CD14-positive monocyte (primary cell): ENCODE measurements at regions not wholly inside any gene's neighbourhood (a gene's known extent, or its start where the extent isn't known, plus 50 kb on each side); places are given as distances from the start of the nearest gene placed in this dataset.

ENCODE experiments used
- DNase-seq, 3 donors: peaks; one replicate each; pipeline ENCODE4 v3.0.0-alpha.2; 2011 to 2022
- H2AFZ ChIP-seq: 2 replicates; pipeline ENCODE4 v1.6.0; 2012; ENCODE audit warnings: mild to moderate bottlenecking, low read depth, low read length, inconsistent platforms; ENCODE audit not compliant: insufficient read depth, poor library complexity, severe bottlenecking
- H3K27ac ChIP-seq, 2 donors: 1 replicate in 1 of 2; 2 replicates in 1 of 2; pipeline ENCODE4 v1.5.1; 2012 to 2013; ENCODE audit warnings: low read length in 2 of 2, control low read depth in 1 of 2, inconsistent platforms in 1 of 2, low read depth in 1 of 2, mild to moderate bottlenecking in 1 of 2
- H3K27me3 ChIP-seq, 2 donors: one replicate each; pipeline versions ENCODE4 v1.6.0 to v1.6.1; 2011 to 2013; ENCODE audit warnings: low read length in 2 of 2; ENCODE audit not compliant: control insufficient read depth in 2 of 2, insufficient read depth in 2 of 2
- H3K36me3 ChIP-seq, 2 donors: replicated peaks in 1 of 2; 1 replicate in 1 of 2; 2 replicates in 1 of 2; pipeline versions ENCODE4 v1.5.1 to v1.6.1; 2012 to 2013; ENCODE audit warnings: low read length in 2 of 2, control low read depth in 1 of 2, inconsistent platforms in 1 of 2, mild to moderate bottlenecking in 1 of 2; ENCODE audit not compliant: insufficient read depth in 2 of 2, control insufficient read depth in 1 of 2
- H3K4me1 ChIP-seq, 2 donors: 1 replicate in 1 of 2; 2 replicates in 1 of 2; pipeline versions ENCODE4 v1.5.1 to v1.6.1; 2012 to 2013; ENCODE audit warnings: low read length in 2 of 2, control low read depth in 1 of 2, inconsistent platforms in 1 of 2, mild to moderate bottlenecking in 1 of 2, moderate library complexity in 1 of 2; ENCODE audit not compliant: insufficient read depth in 2 of 2, control insufficient read depth in 1 of 2
- H3K4me2 ChIP-seq: replicated peaks from 2 replicates; pipeline ENCODE3; 2012; ENCODE audit warnings: low read length, moderate library complexity, mild to moderate bottlenecking; ENCODE audit not compliant: poor library complexity, severe bottlenecking; ENCODE audit errors: extremely low read depth
- H3K4me3 ChIP-seq, 3 experiments: fragments of 200-600 bp in 1 of 3; sonication (generic) in 1 of 3; replicated peaks in 1 of 3; 1 replicate in 2 of 3; 2 replicates in 1 of 3; pipeline ENCODE4 v1.5.1; 2011 to 2013; ENCODE audit warnings: low read length in 3 of 3, mild to moderate bottlenecking in 3 of 3, control low read depth in 2 of 3, low read depth in 2 of 3, inconsistent platforms in 1 of 3, moderate library complexity in 1 of 3
- H3K79me2 ChIP-seq: 2 replicates; pipeline ENCODE4 v1.6.0; 2012; ENCODE audit warnings: mild to moderate bottlenecking, control low read depth, inconsistent platforms, low read length, moderate library complexity; ENCODE audit not compliant: insufficient read depth
- H3K9ac ChIP-seq: 2 replicates; pipeline ENCODE4 v1.6.0; 2017; ENCODE audit warnings: low read length, mild to moderate bottlenecking; ENCODE audit not compliant: insufficient read depth, poor library complexity, severe bottlenecking
- H3K9me3 ChIP-seq, 2 donors: replicated peaks in 1 of 2; 1 replicate in 1 of 2; 2 replicates in 1 of 2; pipeline versions ENCODE4 v1.5.1 to v1.6.1; 2012 to 2013; ENCODE audit warnings: low read length in 2 of 2, control low read depth in 1 of 2; ENCODE audit not compliant: control insufficient read depth in 1 of 2, insufficient read depth in 1 of 2
- H4K20me1 ChIP-seq: 2 replicates; pipeline ENCODE4 v1.6.0; 2012; ENCODE audit warnings: mild to moderate bottlenecking, low read length, control low read depth, moderate library complexity; ENCODE audit not compliant: insufficient read depth
- H3K27ac Mint-ChIP-seq, 7 donors: one replicate each; pipeline ENCODE4 v1.8.0; 2020; ENCODE audit warnings: mild to moderate bottlenecking in 7 of 7, mixed read lengths in 7 of 7, moderate library complexity in 6 of 7, inconsistent platforms in 2 of 7
- H3K27me3 Mint-ChIP-seq, 3 donors: one replicate each; pipeline ENCODE4 v1.8.0; 2021 to 2022; ENCODE audit warnings: low read depth in 3 of 3, mild to moderate bottlenecking in 3 of 3, mixed read lengths in 3 of 3, moderate library complexity in 3 of 3, inconsistent platforms in 1 of 3
- H3K36me3 Mint-ChIP-seq, 2 donors: one replicate each; pipeline ENCODE4 v1.8.0; 2020; ENCODE audit warnings: mixed read lengths in 2 of 2, inconsistent platforms in 1 of 2, mild to moderate bottlenecking in 1 of 2
- H3K4me1 Mint-ChIP-seq: one replicate; pipeline ENCODE4 v1.8.0; 2020; ENCODE audit warnings: mild to moderate bottlenecking, mixed read lengths
- H3K4me3 Mint-ChIP-seq, 2 donors: one replicate each; pipeline ENCODE4 v1.8.0; 2020; ENCODE audit warnings: mild to moderate bottlenecking in 2 of 2, mixed read lengths in 2 of 2, moderate library complexity in 1 of 2
- H3K9me3 Mint-ChIP-seq, 7 donors: one replicate each; pipeline ENCODE4 v1.8.0; 2020 to 2022; ENCODE audit warnings: mixed read lengths in 7 of 7, mild to moderate bottlenecking in 6 of 7, moderate library complexity in 6 of 7, inconsistent platforms in 2 of 7
- WGBS: methylation state at CpG from one replicate; pipeline ENCODE4 v1.1.5; 2013; ENCODE audit warnings: missing lambda C conversion rate; ENCODE audit not compliant: insufficient coverage; 5-methylcytosine and 5-hydroxymethylcytosine counted together
- intact Hi-C, 2 donors: fragments of 100-400 bp; cut with micrococcal nuclease; formaldehyde crosslinking; loops; one replicate each; pipeline versions ENCODE4 v1.15.0 to v1.15.1; 2023
- TF ChIP-seq, protein P1 (sequence below): fragments of 200-600 bp; IDR thresholded peaks from one replicate; pipeline ENCODE4 v1.8.0; 2022; ENCODE audit warnings: antibody characterized with exemption, mild to moderate bottlenecking

DNA sequence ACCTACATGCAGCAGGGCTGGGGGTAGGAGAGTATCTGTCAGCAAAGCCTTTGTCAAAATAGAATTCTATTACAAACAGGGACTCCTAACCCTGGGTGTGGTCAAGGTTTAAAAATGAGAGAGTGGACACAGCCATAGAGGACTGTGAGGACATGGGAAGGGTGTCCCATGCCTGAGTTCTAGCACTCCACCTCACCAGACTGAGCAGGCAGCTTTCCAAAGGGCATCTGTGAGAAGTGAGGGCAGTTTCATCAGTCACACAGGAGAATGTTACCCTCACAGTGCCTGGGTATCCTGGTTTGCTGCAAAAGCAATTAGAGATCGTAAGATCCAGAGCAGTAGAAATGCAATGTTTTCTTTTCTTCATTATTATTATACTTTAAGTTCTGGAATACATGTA is 174.9 kb upstream of the UBL3 start:
- Histone ChIP-seq H3K79me2 (no peaks in the 10 kb centered on the region), H3K27me3 (no peaks in the 10 kb centered on the region), H3K4me2 (no peak overlapping the region), H2AFZ (no peak overlapping the region), H3K4me3 (no peak overlapping the region), H4K20me1 (no peaks in the 10 kb centered on the region), H3K9me3 (no peaks in the 10 kb centered on the region), H3K9ac (no peak overlapping the region), H3K36me3 (no peaks in the 10 kb centered on the region), H3K4me1 (no peaks in the 10 kb centered on the region), H3K27ac (no peak overlapping the region)
- Mint-ChIP-seq H3K4me3 (no peak overlapping the region), H3K27ac (no peak overlapping the region), H3K27me3 (peaks cover 0 to 6% (median 2%) of the 10 kb centered on the region in 3 donors), H3K36me3 (no peaks in the 10 kb centered on the region), H3K4me1 (no peaks in the 10 kb centered on the region), H3K9me3 (peaks cover 0 to 2% (median 0%) of the 10 kb centered on the region in 7 donors)
- TF ChIP-seq, protein P1, sequence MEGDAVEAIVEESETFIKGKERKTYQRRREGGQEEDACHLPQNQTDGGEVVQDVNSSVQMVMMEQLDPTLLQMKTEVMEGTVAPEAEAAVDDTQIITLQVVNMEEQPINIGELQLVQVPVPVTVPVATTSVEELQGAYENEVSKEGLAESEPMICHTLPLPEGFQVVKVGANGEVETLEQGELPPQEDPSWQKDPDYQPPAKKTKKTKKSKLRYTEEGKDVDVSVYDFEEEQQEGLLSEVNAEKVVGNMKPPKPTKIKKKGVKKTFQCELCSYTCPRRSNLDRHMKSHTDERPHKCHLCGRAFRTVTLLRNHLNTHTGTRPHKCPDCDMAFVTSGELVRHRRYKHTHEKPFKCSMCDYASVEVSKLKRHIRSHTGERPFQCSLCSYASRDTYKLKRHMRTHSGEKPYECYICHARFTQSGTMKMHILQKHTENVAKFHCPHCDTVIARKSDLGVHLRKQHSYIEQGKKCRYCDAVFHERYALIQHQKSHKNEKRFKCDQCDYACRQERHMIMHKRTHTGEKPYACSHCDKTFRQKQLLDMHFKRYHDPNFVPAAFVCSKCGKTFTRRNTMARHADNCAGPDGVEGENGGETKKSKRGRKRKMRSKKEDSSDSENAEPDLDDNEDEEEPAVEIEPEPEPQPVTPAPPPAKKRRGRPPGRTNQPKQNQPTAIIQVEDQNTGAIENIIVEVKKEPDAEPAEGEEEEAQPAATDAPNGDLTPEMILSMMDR = no peak
- WGBS = no CpG with 5 or more reads among the region's 1 CpG
- no peak for DNase-seq
- intact Hi-C loops = no loop called here

DNA sequence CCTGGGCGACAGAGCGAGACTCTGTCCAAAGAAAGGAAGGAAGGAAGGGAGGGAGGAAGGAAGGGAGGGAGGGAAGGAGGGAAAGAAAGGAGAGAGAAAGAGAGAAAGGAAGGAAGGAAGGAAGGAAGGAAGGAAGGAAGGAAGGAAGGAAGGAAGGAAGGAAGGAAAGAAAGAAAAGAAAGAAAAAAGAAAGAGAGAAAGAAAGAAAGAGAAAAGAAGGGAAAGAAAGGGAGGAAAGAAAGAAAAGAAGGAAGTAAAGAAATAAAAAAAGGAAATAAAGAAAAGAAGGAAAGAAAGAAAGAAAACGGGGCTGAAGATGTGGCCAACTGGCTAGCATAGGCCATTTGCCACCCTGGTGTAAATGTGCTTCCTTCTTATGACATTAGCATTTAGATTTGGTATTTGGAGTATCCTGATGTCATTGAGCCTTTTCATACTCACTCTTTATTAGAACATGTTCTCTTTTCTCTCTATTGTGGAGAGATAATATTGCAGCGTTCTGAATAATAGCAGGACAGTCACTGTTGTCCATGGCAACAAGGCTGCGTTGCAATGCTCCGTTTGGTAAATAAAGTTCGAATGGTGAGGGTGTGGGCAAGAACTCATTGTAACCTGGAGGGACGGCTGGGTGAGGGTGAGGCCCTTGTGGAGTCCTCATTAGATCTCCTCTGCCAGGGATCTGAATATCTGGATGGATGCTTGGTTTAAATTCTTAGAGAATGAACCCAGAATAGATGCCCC is 173.9 kb upstream of the UBL3 start:
- Histone ChIP-seq H3K27ac (no peak overlapping the region), H3K9me3 (no peaks in the 10 kb centered on the region), H3K4me2 (no peak overlapping the region), H4K20me1 (no peaks in the 10 kb centered on the region), H3K36me3 (no peaks in the 10 kb centered on the region), H3K4me3 (no peak overlapping the region), H3K79me2 (no peaks in the 10 kb centered on the region), H3K4me1 (no peaks in the 10 kb centered on the region), H3K27me3 (no peaks in the 10 kb centered on the region), H3K9ac (no peak overlapping the region), H2AFZ (no peak overlapping the region)
- H3K27ac Mint-ChIP-seq = no peak overlapping the region
- 96% methylated on average over 4 of the region's 8 CpGs for WGBS
- DNase-seq = no peak
- TF ChIP-seq, protein P1 = no peak
- no peaks in the 10 kb centered on the region for H3K36me3 Mint-ChIP-seq
- H3K4me1 Mint-ChIP-seq = no peaks in the 10 kb centered on the region
- H3K27me3 Mint-ChIP-seq = peaks cover 0 to 3% (median 2%) of the 10 kb centered on the region in 3 donors
- no peak overlapping the region for H3K4me3 Mint-ChIP-seq
- intact Hi-C loops = no loop called here
- peaks cover 0 to 2% (median 0%) of the 10 kb centered on the region in 7 donors for H3K9me3 Mint-ChIP-seq
